ENCODE measurements at regions not wholly inside any gene's neighbourhood (a gene's known extent, or its start where the extent isn't known, plus 50 kb on each side); places are given as distances from the start of the nearest gene placed in this dataset.

DNA sequence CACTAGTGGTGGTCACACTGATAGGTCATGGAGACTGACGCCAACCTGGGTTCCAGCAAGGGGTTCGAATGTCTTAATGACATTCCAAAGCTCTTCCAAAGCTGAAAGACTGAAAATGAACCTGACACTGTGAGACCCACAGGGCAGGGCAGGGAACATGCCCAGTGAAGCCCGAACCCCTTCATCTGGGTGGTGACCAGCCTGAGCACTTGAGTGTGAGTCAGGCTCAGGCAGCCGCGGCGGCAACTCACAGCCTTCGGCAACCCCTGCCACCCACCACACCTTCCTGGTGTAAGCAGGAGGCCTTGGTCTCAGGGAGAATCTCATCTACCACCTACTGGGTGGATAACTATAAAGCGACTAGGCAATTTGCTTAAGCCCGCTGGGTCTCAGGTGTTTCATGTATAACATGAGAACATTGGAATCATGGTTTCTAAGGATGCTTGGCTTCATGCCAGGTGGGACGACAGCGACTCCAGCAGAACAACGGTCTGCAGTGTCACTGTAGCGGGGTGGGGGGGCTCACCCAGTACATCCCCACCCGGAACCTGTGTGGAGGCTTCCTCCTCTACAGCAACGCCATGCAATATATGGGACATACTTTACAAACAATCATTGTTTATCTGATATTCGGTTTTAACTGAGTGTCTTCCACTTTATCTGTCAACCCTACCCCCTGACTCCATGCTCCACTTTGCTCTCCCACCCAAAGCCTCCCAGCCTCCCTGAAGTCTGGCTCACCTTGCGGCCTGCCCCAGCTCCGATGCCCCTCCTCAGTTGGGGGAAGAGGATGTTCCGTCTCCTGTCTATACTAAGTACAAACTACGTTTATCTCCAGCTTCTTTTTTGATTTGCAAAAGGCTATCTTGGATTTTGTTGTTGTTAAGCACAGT, 125.0 kb upstream of the MEF2A start:
- Histone ChIP-seq H3K4me3 (no peak overlapping the region), H3K27me3 (ENCODE audit: low read depth) (no peaks in the 10 kb centered on the region), H3K36me3 (no peaks in the 10 kb centered on the region), H3K9me3 (no peaks in the 10 kb centered on the region), H3K4me1 (peaks cover 45% of the 10 kb centered on the region), H3K27ac (peak overlapping the region; percentile 71)
- TF ChIP-seq, protein P1, sequence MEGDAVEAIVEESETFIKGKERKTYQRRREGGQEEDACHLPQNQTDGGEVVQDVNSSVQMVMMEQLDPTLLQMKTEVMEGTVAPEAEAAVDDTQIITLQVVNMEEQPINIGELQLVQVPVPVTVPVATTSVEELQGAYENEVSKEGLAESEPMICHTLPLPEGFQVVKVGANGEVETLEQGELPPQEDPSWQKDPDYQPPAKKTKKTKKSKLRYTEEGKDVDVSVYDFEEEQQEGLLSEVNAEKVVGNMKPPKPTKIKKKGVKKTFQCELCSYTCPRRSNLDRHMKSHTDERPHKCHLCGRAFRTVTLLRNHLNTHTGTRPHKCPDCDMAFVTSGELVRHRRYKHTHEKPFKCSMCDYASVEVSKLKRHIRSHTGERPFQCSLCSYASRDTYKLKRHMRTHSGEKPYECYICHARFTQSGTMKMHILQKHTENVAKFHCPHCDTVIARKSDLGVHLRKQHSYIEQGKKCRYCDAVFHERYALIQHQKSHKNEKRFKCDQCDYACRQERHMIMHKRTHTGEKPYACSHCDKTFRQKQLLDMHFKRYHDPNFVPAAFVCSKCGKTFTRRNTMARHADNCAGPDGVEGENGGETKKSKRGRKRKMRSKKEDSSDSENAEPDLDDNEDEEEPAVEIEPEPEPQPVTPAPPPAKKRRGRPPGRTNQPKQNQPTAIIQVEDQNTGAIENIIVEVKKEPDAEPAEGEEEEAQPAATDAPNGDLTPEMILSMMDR (IDR thresholded peaks at IDR 0.05), result no peak
- no peak for DNase-seq
- ATAC-seq, result no peak
- intact Hi-C loops (cut with DNase I), result no loop called here

DNA sequence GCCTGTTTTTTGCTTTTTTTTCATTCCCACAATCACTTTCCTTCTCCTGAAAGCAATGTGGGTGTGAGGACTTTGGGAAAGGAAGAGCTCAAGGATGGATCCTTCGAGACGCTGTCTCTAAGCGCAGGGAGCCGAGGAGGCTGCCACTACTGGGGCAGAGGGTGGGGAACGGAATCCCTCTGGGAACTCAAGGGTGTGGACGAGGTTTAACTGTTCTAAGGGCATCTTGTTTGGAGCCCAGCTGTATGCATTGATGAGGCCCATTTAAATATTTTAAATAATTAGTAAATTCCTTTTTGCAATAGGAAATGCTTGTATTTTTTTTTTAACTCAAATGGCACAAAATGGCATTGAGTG, 124.4 kb upstream of the MEF2A start:
- Histone ChIP-seq H3K4me3 (no peak overlapping the region), H3K9me3 (no peaks in the 10 kb centered on the region), H3K27ac (peak overlapping the region; percentile 71), H3K4me1 (peaks cover 39% of the 10 kb centered on the region), H3K36me3 (no peaks in the 10 kb centered on the region), H3K27me3 (ENCODE audit: low read depth) (no peaks in the 10 kb centered on the region)
- DNase-seq (no peak), ATAC-seq (no peak)
- intact Hi-C loops (cut with DNase I), result no loop called here
- TF ChIP-seq, protein P1 (IDR thresholded peaks at IDR 0.05), result no peak

DNA sequence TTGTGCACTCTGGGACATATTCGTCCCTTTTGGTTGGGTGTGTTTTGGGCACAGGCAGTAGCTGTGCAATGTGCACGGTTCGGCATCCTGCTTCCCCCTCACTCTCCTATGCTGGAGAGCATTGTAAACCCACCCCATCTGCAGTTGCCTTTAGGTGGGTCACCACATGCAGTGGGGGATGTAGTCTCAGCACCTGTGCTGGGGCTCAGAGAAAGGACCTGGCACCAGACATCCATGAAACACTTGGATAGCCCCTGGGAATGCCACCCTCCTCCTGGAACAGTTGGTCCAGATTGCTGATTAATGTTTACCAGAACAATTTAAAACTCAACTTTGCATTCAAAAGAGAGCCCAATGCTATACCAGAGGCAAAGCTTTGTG, 123.9 kb upstream of the MEF2A start:
- intact Hi-C loops (cut with DNase I), result no loop called here
- no peaks in the 10 kb centered on the region for H3K27me3 ChIP-seq (ENCODE audit: low read depth)
- no peaks in the 10 kb centered on the region for H3K36me3 ChIP-seq
- peaks cover 39% of the 10 kb centered on the region for H3K4me1 ChIP-seq
- DNase-seq, result no peak
- H3K27ac ChIP-seq, result peak overlapping the region; percentile 71
- ATAC-seq, result no peak
- TF ChIP-seq, protein P1 (IDR thresholded peaks at IDR 0.05), result no peak
- no peak overlapping the region for H3K4me3 ChIP-seq
- H3K9me3 ChIP-seq, result no peaks in the 10 kb centered on the region

DNA sequence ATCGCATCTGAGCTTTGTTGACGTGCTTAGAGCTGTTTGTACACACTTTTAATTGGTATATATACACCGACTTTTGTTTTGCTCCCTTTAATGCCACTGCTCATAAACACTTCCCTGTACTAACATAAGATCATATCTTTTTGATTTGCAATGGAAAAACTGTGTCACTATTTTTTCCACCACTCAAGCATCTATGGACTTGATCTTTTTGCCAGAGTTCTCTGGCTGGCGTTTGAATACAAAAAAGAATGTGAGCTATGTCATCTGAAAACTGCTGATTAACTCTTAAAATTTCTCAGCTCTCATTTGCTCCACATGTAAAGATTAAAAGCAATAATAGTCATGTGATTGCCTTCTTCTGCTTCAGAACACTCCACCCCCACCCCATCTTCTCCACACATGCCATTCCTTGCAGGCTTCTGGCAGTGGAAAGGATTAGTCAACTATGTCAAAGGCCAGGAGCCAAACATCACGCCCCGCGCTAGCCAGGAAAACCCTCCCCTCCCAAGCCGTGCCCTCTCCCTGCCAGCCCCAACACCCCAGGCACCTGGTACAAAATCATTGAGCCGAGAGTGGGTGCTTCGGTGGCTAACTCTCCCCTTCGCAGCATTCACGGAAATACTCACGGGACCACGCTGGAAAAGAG, 123.4 kb upstream of the MEF2A start:
- no peak overlapping the region for H3K4me3 ChIP-seq
- intact Hi-C loops (cut with DNase I), result no loop called here
- peaks cover 43% of the 10 kb centered on the region for H3K4me1 ChIP-seq
- DNase-seq (no peak), ATAC-seq (peak; percentile 77 to 78)
- TF ChIP-seq, protein P1 (IDR thresholded peaks at IDR 0.05), result no peak
- H3K36me3 ChIP-seq, result no peaks in the 10 kb centered on the region
- no peaks in the 10 kb centered on the region for H3K9me3 ChIP-seq
- no peaks in the 10 kb centered on the region for H3K27me3 ChIP-seq (ENCODE audit: low read depth)
- peak overlapping the region; percentile 71 for H3K27ac ChIP-seq

DNA sequence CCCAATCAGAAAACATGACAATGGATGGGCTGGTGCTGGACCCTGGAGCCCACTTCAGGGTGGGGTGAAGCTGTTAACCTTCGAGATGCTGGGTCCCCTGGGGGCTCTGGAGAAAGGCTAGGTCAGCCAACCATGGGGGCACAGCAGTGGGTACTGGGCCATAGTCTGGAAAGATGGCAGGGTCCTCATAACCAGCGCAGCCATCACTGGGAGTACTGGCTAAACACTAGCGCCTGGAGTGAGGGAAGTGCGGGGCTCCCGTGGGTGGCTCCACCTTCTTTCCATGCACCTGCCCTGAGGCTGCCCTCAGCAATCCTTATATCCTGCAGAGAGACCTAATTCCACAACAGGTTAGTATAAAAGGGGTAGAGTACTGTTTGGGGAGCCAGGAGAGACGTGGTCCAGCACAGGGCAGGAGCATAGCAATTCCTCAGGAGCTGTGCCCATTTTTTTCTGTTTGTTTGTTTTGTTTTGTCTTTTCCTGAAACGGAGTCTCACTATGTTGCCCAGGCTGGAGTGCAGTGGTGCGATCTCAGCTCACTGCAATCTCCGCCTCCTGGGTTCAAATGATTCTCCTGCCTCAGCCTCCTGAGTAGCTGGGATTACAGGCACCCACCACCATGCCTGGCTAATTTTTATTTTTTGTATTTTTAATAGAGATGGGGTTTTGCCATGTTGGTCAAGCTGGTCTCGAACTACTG, 122.6 kb upstream of the MEF2A start:
- Histone ChIP-seq H3K36me3 (no peaks in the 10 kb centered on the region), H3K4me1 (peaks cover 39% of the 10 kb centered on the region), H3K27me3 (ENCODE audit: low read depth) (no peaks in the 10 kb centered on the region), H3K4me3 (no peak overlapping the region), H3K9me3 (no peaks in the 10 kb centered on the region), H3K27ac (peak overlapping the region; percentile 71)
- peak in 1 of 2 donors; percentile 13 for ATAC-seq
- intact Hi-C loops (cut with DNase I), result no loop called here
- no peak for DNase-seq
- TF ChIP-seq, protein P1 (IDR thresholded peaks at IDR 0.05), result no peak

All from lower lobe of right lung (tissue), 2 donors.